IMR-90 (cell line): ENCODE measurements at regions not wholly inside any gene's neighbourhood (a gene's known extent, or its start where the extent isn't known, plus 50 kb on each side); places are given as distances from the start of the nearest gene placed in this dataset.

Source experiments
- ATAC-seq: fragments of 200-7000 bp; cut with Tn5 transposase; 2 replicates; pipeline ENCODE4 v1.9.1; 2020; ENCODE audit warnings: low read depth, mild to moderate bottlenecking, moderate library complexity
- BruUV-seq: library from RNA; stranded (reverse); fragments of 400-500 nt; replicated peaks from 2 replicates; lab custom pipeline; 2021; lab: Mats Ljungman, UMichigan
- CTCF ChIA-PET: fragments of 300-600 bp; formaldehyde crosslinking; extraction: SDS; loops from one replicate; lab custom pipeline; 2021; ENCODE audit warnings: antibody characterized with exemption; lab: Yijun Ruan, JAX
- POLR2A ChIA-PET: fragments of 300-600 bp; sonication (Branson Sonifier 250); formaldehyde crosslinking; loops from one replicate; lab custom pipeline; 2022; ENCODE audit warnings: antibody characterized with exemption; ENCODE audit not compliant: unreplicated experiment; lab: Charles Lee
- DNase-seq: peaks from one replicate; pipeline ENCODE4 v3.0.0; 2013
- H2AFZ ChIP-seq: replicated peaks from 2 replicates; pipeline ENCODE3; 2013; ENCODE audit warnings: low read length, mild to moderate bottlenecking; ENCODE audit not compliant: poor library complexity
- H2AK5ac ChIP-seq: 2 replicates; pipeline ENCODE4 v1.6.1; 2013; ENCODE audit warnings: low read depth, low read length, inconsistent platforms
- H2AK9ac ChIP-seq: replicated peaks from 2 replicates; pipeline ENCODE3; 2013; ENCODE audit warnings: mild to moderate bottlenecking, low read depth, low read length, moderate library complexity; ENCODE audit not compliant: poor library complexity
- H2BK120ac ChIP-seq: 2 replicates; pipeline ENCODE4 v1.6.1; 2013; ENCODE audit warnings: low read depth, low read length, inconsistent platforms
- H2BK15ac ChIP-seq: 3 replicates; pipeline ENCODE4 v1.6.1; 2013; ENCODE audit warnings: low read depth, low read length, inconsistent platforms
- H2BK20ac ChIP-seq: 2 replicates; pipeline ENCODE4 v1.6.1; 2013; ENCODE audit warnings: low read depth, mild to moderate bottlenecking, inconsistent platforms, low read length, moderate library complexity
- H2BK5ac ChIP-seq: 2 replicates; pipeline ENCODE4 v1.6.1; 2013; ENCODE audit warnings: mild to moderate bottlenecking, low read depth, low read length, inconsistent platforms; ENCODE audit not compliant: poor library complexity, severe bottlenecking
- H3K14ac ChIP-seq: replicated peaks from 2 replicates; pipeline ENCODE4 v1.6.1; 2013; ENCODE audit warnings: low read depth, low read length, inconsistent platforms
- H3K18ac ChIP-seq: 2 replicates; pipeline ENCODE4 v1.6.1; 2013; ENCODE audit warnings: low read depth, low read length, control low read depth
- H3K23ac ChIP-seq: 2 replicates; pipeline ENCODE4 v1.6.1; 2013; ENCODE audit warnings: low read depth, low read length, inconsistent platforms
- H3K27ac ChIP-seq: 2 replicates; pipeline ENCODE4 v1.5.1; 2013; ENCODE audit warnings: mild to moderate bottlenecking, control low read depth, low read length; ENCODE audit not compliant: insufficient read depth
- H3K27me3 ChIP-seq: 2 replicates; pipeline ENCODE4 v1.6.1; 2013; ENCODE audit warnings: low read length; ENCODE audit not compliant: control insufficient read depth, insufficient read depth
- H3K36me3 ChIP-seq: 2 replicates; pipeline ENCODE4 v1.6.1; 2013; ENCODE audit warnings: low read length, mixed read lengths; ENCODE audit not compliant: control insufficient read depth, insufficient read depth
- H3K4ac ChIP-seq: 2 replicates; pipeline ENCODE4 v1.6.1; 2013; ENCODE audit warnings: low read depth, low read length, inconsistent platforms
- H3K4me1 ChIP-seq: 2 replicates; pipeline ENCODE4 v1.6.1; 2013; ENCODE audit warnings: low read length, mixed read lengths; ENCODE audit not compliant: control insufficient read depth, insufficient read depth
- H3K4me2 ChIP-seq: 2 replicates; pipeline ENCODE4 v1.6.1; 2013; ENCODE audit warnings: low read depth, mild to moderate bottlenecking, control low read depth, low read length, moderate library complexity
- H3K4me3 ChIP-seq: 2 replicates; pipeline ENCODE4 v1.5.1; 2013; ENCODE audit warnings: low read depth, mild to moderate bottlenecking, control low read depth, low read length, moderate library complexity; ENCODE audit not compliant: insufficient read depth
- H3K56ac ChIP-seq: 2 replicates; pipeline ENCODE4 v1.6.1; 2013; ENCODE audit warnings: low read length, inconsistent platforms; ENCODE audit not compliant: insufficient read depth; ENCODE audit errors: extremely low read depth
- H3K79me1 ChIP-seq, 2 experiments: 2 replicates each; pipeline ENCODE4 v1.6.1; 2013; ENCODE audit warnings: low read length in 2 of 2, inconsistent platforms in 1 of 2, low read depth in 1 of 2
- H3K9ac ChIP-seq: 2 replicates; pipeline ENCODE4 v1.6.1; 2013; ENCODE audit warnings: low read depth, low read length, control low read depth
- H3K9me1 ChIP-seq: 2 replicates; pipeline ENCODE4 v1.6.1; 2013; ENCODE audit warnings: low read length, inconsistent platforms; ENCODE audit not compliant: insufficient read depth
- H3K9me3 ChIP-seq: 2 replicates; pipeline ENCODE4 v1.6.1; 2013; ENCODE audit warnings: low read length; ENCODE audit not compliant: control insufficient read depth, insufficient read depth
- H4K20me1 ChIP-seq: 2 replicates; pipeline ENCODE4 v1.6.1; 2013; ENCODE audit warnings: low read length, inconsistent platforms; ENCODE audit not compliant: insufficient read depth
- H4K5ac ChIP-seq: 2 replicates; pipeline ENCODE4 v1.6.1; 2013; ENCODE audit warnings: mild to moderate bottlenecking, low read depth, low read length, control low read depth
- H4K8ac ChIP-seq, 2 experiments: 2 replicates each; pipeline ENCODE4 v1.6.1; 2013; ENCODE audit warnings: low read depth in 2 of 2, low read length in 2 of 2, control low read depth in 1 of 2, inconsistent platforms in 1 of 2
- H4K91ac ChIP-seq: 2 replicates; pipeline ENCODE4 v1.6.1; 2013; ENCODE audit warnings: low read depth, low read length, inconsistent platforms; ENCODE audit not compliant: insufficient read depth
- CEBPB ChIP-seq: IDR thresholded peaks from 2 replicates; pipeline ENCODE4 v1.6.1; 2012; ENCODE audit warnings: low read depth, low read length, improper control_type of control experiment
- CHD1 ChIP-seq: IDR thresholded peaks from 2 replicates; pipeline ENCODE4 v1.6.1; 2012; ENCODE audit warnings: low read depth, low read length, improper control_type of control experiment
- MAFK ChIP-seq: IDR thresholded peaks from 2 replicates; pipeline ENCODE4 v1.6.1; 2012; ENCODE audit warnings: low read depth, low read length, improper control_type of control experiment
- MAZ ChIP-seq: IDR thresholded peaks from 2 replicates; pipeline ENCODE4 v1.6.1; 2012; ENCODE audit warnings: low read depth, mild to moderate bottlenecking, low read length, improper control_type of control experiment, moderate library complexity, borderline replicate concordance
- NFE2L2 ChIP-seq: fragments of 150-350 bp; IDR thresholded peaks from 2 replicates; pipeline ENCODE4 v1.6.1; 2016; ENCODE audit warnings: low read depth, mild to moderate bottlenecking, low read length
- RAD21 ChIP-seq: IDR thresholded peaks from 2 replicates; pipeline ENCODE4 v1.6.1; 2012; ENCODE audit warnings: low read length, improper control_type of control experiment
- RCOR1 ChIP-seq: IDR thresholded peaks from 2 replicates; pipeline ENCODE4 v1.6.1; 2012; ENCODE audit warnings: mild to moderate bottlenecking, low read length, improper control_type of control experiment; ENCODE audit not compliant: insufficient replicate concordance
- RFX5 ChIP-seq: IDR thresholded peaks from 2 replicates; pipeline ENCODE4 v1.8.0; 2012; ENCODE audit warnings: low read depth, mild to moderate bottlenecking, low read length, moderate library complexity
- SMC3 ChIP-seq: fragments of 150-350 bp; IDR thresholded peaks from 2 replicates; pipeline ENCODE4 v1.6.1; 2016; ENCODE audit warnings: low read depth, mild to moderate bottlenecking, antibody characterized with exemption, low read length, moderate library complexity
- WGBS, 2 experiments: methylation state at CpG; one replicate each; pipeline versions ENCODE4 v1.1.5 to v1.1.7; 2013; ENCODE audit warnings: missing lambda C conversion rate in 2 of 2; ENCODE audit not compliant: insufficient read length in 1 of 2; ENCODE audit errors: extremely low coverage in 2 of 2; 5-methylcytosine and 5-hydroxymethylcytosine counted together
- dilution Hi-C: fragments of 300-500 bp; cut with HindIII; formaldehyde crosslinking; loops from one replicate; pipeline ENCODE4 v1.14.3; 2018; ENCODE audit warnings: low sequenced_read_pairs; ENCODE audit not compliant: unreplicated experiment
- in situ Hi-C: fragments of 300-500 bp; cut with MboI; formaldehyde crosslinking; loops from 3 replicates; pipeline ENCODE4 v1.14.3; 2019; ENCODE audit warnings: low sequenced_read_pairs, inconsistent platforms, mixed read lengths
- intact Hi-C: fragments of 100-400 bp; cut with micrococcal nuclease; formaldehyde crosslinking; loops from 2 replicates; pipeline ENCODE4 v1.10.0; 2022
- TF ChIP-seq, protein P1 (sequence below): fragments of 150-350 bp; IDR thresholded peaks from 2 replicates; pipeline ENCODE4 v1.6.1; 2016; ENCODE audit warnings: low read depth, mild to moderate bottlenecking, low read length, moderate library complexity, borderline replicate concordance
- TF ChIP-seq, protein P2 (sequence below): fragments of 150-350 bp; IDR thresholded peaks from 2 replicates; pipeline ENCODE4 v1.6.1; 2017; ENCODE audit warnings: mild to moderate bottlenecking, antibody characterized with exemption, low read length, low read depth

DNA sequence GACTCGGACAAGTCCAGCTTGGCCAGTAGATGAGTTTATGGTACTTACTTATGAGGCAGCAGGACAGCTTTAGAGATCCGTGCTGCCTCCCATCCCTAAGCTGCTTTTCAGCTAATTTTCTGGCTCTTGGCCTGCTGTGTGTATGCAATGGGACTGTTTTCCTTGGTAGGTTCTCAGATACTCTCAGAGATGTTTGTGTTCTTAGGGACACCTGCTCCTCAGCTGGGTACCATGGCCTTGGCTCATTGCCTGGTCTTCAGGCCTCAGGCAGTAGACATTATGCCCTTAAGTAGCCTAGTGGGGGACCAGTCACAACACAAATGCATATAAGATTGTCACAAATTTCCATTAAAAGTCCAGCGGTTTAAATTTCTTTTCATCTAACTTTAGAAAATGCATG, 688.0 kb downstream of the PCDH7 start:
- Histone ChIP-seq H3K27me3 (no peaks in the 10 kb centered on the region), H3K4me1 (no peaks in the 10 kb centered on the region), H3K56ac (no peak overlapping the region), H4K20me1 (no peaks in the 10 kb centered on the region), H3K9me3 (no peaks in the 10 kb centered on the region), H2BK20ac (no peak overlapping the region), H3K4ac (no peak overlapping the region), H2AK9ac (no peak overlapping the region), H3K14ac (no peak overlapping the region), H2AFZ (no peak overlapping the region), H3K18ac (no peak overlapping the region), H3K9me1 (no peaks in the 10 kb centered on the region), H2BK15ac (no peak overlapping the region), H2BK5ac (no peak overlapping the region), H4K5ac (no peak overlapping the region), H2BK120ac (no peak overlapping the region), H3K4me2 (no peak overlapping the region), H3K27ac (no peak overlapping the region), H3K36me3 (no peaks in the 10 kb centered on the region), H3K79me1 (no peaks in the 10 kb centered on the region), H4K8ac (no peak overlapping the region), H3K4me3 (no peak overlapping the region), H3K23ac (no peak overlapping the region), H4K91ac (no peak overlapping the region), H2AK5ac (no peak overlapping the region), H3K9ac (no peak overlapping the region)
- dilution Hi-C loops: no loop called here
- no peak for TF ChIP-seq RFX5
- no peak for TF ChIP-seq SMC3
- TF ChIP-seq MAFK: no peak
- TF ChIP-seq CEBPB: no peak
- TF ChIP-seq, protein P1, sequence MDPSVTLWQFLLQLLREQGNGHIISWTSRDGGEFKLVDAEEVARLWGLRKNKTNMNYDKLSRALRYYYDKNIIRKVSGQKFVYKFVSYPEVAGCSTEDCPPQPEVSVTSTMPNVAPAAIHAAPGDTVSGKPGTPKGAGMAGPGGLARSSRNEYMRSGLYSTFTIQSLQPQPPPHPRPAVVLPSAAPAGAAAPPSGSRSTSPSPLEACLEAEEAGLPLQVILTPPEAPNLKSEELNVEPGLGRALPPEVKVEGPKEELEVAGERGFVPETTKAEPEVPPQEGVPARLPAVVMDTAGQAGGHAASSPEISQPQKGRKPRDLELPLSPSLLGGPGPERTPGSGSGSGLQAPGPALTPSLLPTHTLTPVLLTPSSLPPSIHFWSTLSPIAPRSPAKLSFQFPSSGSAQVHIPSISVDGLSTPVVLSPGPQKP: no peak
- TF ChIP-seq NFE2L2: no peak
- no peak for TF ChIP-seq RCOR1
- TF ChIP-seq MAZ: no peak
- no peak for TF ChIP-seq RAD21
- no peak for TF ChIP-seq CHD1
- TF ChIP-seq, protein P2, sequence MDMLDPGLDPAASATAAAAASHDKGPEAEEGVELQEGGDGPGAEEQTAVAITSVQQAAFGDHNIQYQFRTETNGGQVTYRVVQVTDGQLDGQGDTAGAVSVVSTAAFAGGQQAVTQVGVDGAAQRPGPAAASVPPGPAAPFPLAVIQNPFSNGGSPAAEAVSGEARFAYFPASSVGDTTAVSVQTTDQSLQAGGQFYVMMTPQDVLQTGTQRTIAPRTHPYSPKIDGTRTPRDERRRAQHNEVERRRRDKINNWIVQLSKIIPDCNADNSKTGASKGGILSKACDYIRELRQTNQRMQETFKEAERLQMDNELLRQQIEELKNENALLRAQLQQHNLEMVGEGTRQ: no peak
- intact Hi-C loops: no loop called here
- CTCF ChIA-PET: no interaction called here
- ATAC-seq: no peak
- POLR2A ChIA-PET: no interaction called here
- in situ Hi-C loops: no loop called here
- DNase-seq: no peak
- no TSS peak for BruUV-seq
- no CpG with 5 or more reads among the region's 3 CpGs for WGBS, 2 experiments
